CD14-positive monocyte (primary cell): ENCODE measurements at regions not wholly inside any gene's neighbourhood (a gene's known extent, or its start where the extent isn't known, plus 50 kb on each side); places are given as distances from the start of the nearest gene placed in this dataset.

ENCODE experiments used
- DNase-seq, 3 donors: peaks; one replicate each; pipeline ENCODE4 v3.0.0-alpha.2; 2011 to 2022
- H2AFZ ChIP-seq: 2 replicates; pipeline ENCODE4 v1.6.0; 2012; ENCODE audit warnings: mild to moderate bottlenecking, low read depth, low read length, inconsistent platforms; ENCODE audit not compliant: insufficient read depth, poor library complexity, severe bottlenecking
- H3K27ac ChIP-seq, 2 donors: 1 replicate in 1 of 2; 2 replicates in 1 of 2; pipeline ENCODE4 v1.5.1; 2012 to 2013; ENCODE audit warnings: low read length in 2 of 2, control low read depth in 1 of 2, inconsistent platforms in 1 of 2, low read depth in 1 of 2, mild to moderate bottlenecking in 1 of 2
- H3K27me3 ChIP-seq, 2 donors: one replicate each; pipeline versions ENCODE4 v1.6.0 to v1.6.1; 2011 to 2013; ENCODE audit warnings: low read length in 2 of 2; ENCODE audit not compliant: control insufficient read depth in 2 of 2, insufficient read depth in 2 of 2
- H3K36me3 ChIP-seq, 2 donors: replicated peaks in 1 of 2; 1 replicate in 1 of 2; 2 replicates in 1 of 2; pipeline versions ENCODE4 v1.5.1 to v1.6.1; 2012 to 2013; ENCODE audit warnings: low read length in 2 of 2, control low read depth in 1 of 2, inconsistent platforms in 1 of 2, mild to moderate bottlenecking in 1 of 2; ENCODE audit not compliant: insufficient read depth in 2 of 2, control insufficient read depth in 1 of 2
- H3K4me1 ChIP-seq, 2 donors: 1 replicate in 1 of 2; 2 replicates in 1 of 2; pipeline versions ENCODE4 v1.5.1 to v1.6.1; 2012 to 2013; ENCODE audit warnings: low read length in 2 of 2, control low read depth in 1 of 2, inconsistent platforms in 1 of 2, mild to moderate bottlenecking in 1 of 2, moderate library complexity in 1 of 2; ENCODE audit not compliant: insufficient read depth in 2 of 2, control insufficient read depth in 1 of 2
- H3K4me2 ChIP-seq: replicated peaks from 2 replicates; pipeline ENCODE3; 2012; ENCODE audit warnings: low read length, moderate library complexity, mild to moderate bottlenecking; ENCODE audit not compliant: poor library complexity, severe bottlenecking; ENCODE audit errors: extremely low read depth
- H3K4me3 ChIP-seq, 3 experiments: fragments of 200-600 bp in 1 of 3; sonication (generic) in 1 of 3; replicated peaks in 1 of 3; 1 replicate in 2 of 3; 2 replicates in 1 of 3; pipeline ENCODE4 v1.5.1; 2011 to 2013; ENCODE audit warnings: low read length in 3 of 3, mild to moderate bottlenecking in 3 of 3, control low read depth in 2 of 3, low read depth in 2 of 3, inconsistent platforms in 1 of 3, moderate library complexity in 1 of 3
- H3K79me2 ChIP-seq: 2 replicates; pipeline ENCODE4 v1.6.0; 2012; ENCODE audit warnings: mild to moderate bottlenecking, control low read depth, inconsistent platforms, low read length, moderate library complexity; ENCODE audit not compliant: insufficient read depth
- H3K9ac ChIP-seq: 2 replicates; pipeline ENCODE4 v1.6.0; 2017; ENCODE audit warnings: low read length, mild to moderate bottlenecking; ENCODE audit not compliant: insufficient read depth, poor library complexity, severe bottlenecking
- H3K9me3 ChIP-seq, 2 donors: replicated peaks in 1 of 2; 1 replicate in 1 of 2; 2 replicates in 1 of 2; pipeline versions ENCODE4 v1.5.1 to v1.6.1; 2012 to 2013; ENCODE audit warnings: low read length in 2 of 2, control low read depth in 1 of 2; ENCODE audit not compliant: control insufficient read depth in 1 of 2, insufficient read depth in 1 of 2
- H4K20me1 ChIP-seq: 2 replicates; pipeline ENCODE4 v1.6.0; 2012; ENCODE audit warnings: mild to moderate bottlenecking, low read length, control low read depth, moderate library complexity; ENCODE audit not compliant: insufficient read depth
- H3K27ac Mint-ChIP-seq, 7 donors: one replicate each; pipeline ENCODE4 v1.8.0; 2020; ENCODE audit warnings: mild to moderate bottlenecking in 7 of 7, mixed read lengths in 7 of 7, moderate library complexity in 6 of 7, inconsistent platforms in 2 of 7
- H3K27me3 Mint-ChIP-seq, 3 donors: one replicate each; pipeline ENCODE4 v1.8.0; 2021 to 2022; ENCODE audit warnings: low read depth in 3 of 3, mild to moderate bottlenecking in 3 of 3, mixed read lengths in 3 of 3, moderate library complexity in 3 of 3, inconsistent platforms in 1 of 3
- H3K36me3 Mint-ChIP-seq, 2 donors: one replicate each; pipeline ENCODE4 v1.8.0; 2020; ENCODE audit warnings: mixed read lengths in 2 of 2, inconsistent platforms in 1 of 2, mild to moderate bottlenecking in 1 of 2
- H3K4me1 Mint-ChIP-seq: one replicate; pipeline ENCODE4 v1.8.0; 2020; ENCODE audit warnings: mild to moderate bottlenecking, mixed read lengths
- H3K4me3 Mint-ChIP-seq, 2 donors: one replicate each; pipeline ENCODE4 v1.8.0; 2020; ENCODE audit warnings: mild to moderate bottlenecking in 2 of 2, mixed read lengths in 2 of 2, moderate library complexity in 1 of 2
- H3K9me3 Mint-ChIP-seq, 7 donors: one replicate each; pipeline ENCODE4 v1.8.0; 2020 to 2022; ENCODE audit warnings: mixed read lengths in 7 of 7, mild to moderate bottlenecking in 6 of 7, moderate library complexity in 6 of 7, inconsistent platforms in 2 of 7
- CTCF ChIP-seq: fragments of 200-600 bp; IDR thresholded peaks from one replicate; pipeline ENCODE4 v1.8.0; 2022; ENCODE audit warnings: antibody characterized with exemption, mild to moderate bottlenecking
- WGBS: methylation state at CpG from one replicate; pipeline ENCODE4 v1.1.5; 2013; ENCODE audit warnings: missing lambda C conversion rate; ENCODE audit not compliant: insufficient coverage; 5-methylcytosine and 5-hydroxymethylcytosine counted together
- intact Hi-C, 2 donors: fragments of 100-400 bp; cut with micrococcal nuclease; formaldehyde crosslinking; loops; one replicate each; pipeline versions ENCODE4 v1.15.0 to v1.15.1; 2023

DNA sequence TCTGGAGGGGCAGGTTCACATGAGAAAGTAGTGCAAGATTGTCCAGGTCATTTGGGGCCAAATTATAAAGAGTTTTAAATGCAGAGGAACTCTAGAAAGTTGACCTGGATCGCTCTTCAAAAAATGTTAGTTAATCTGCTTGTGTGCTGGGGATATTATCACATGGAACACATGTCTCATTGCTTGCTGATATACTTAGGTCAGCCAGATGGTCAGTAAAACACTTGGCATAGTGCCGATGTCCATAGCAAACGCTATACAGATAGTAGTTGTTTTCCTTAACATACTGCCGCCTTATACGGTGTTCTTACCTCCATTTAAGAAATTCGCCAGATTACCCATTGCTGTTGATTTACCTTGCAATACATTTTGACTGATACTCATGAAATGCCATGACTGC, 103.4 kb upstream of the CWC22 start:
- no peaks in the 10 kb centered on the region for H3K36me3 ChIP-seq
- H3K27me3 Mint-ChIP-seq = peaks cover 3 to 5% (median 3%) of the 10 kb centered on the region in 3 donors
- H3K9ac ChIP-seq = no peak overlapping the region
- H3K27ac Mint-ChIP-seq = no peak overlapping the region
- no peak for TF ChIP-seq CTCF
- peaks cover 0 to 3% (median 0%) of the 10 kb centered on the region in 7 donors for H3K9me3 Mint-ChIP-seq
- H3K4me3 Mint-ChIP-seq = no peak overlapping the region
- no peaks in the 10 kb centered on the region for H3K36me3 Mint-ChIP-seq
- H3K4me1 Mint-ChIP-seq = no peaks in the 10 kb centered on the region
- no peak overlapping the region for H3K27ac ChIP-seq
- H3K9me3 ChIP-seq = no peaks in the 10 kb centered on the region
- intact Hi-C loops = no loop called here
- no peak for DNase-seq
- 100% methylated on average over 1 of the region's 6 CpGs for WGBS
- H3K4me2 ChIP-seq = no peak overlapping the region
- no peaks in the 10 kb centered on the region for H3K4me1 ChIP-seq
- no peaks in the 10 kb centered on the region for H3K79me2 ChIP-seq
- no peak overlapping the region for H3K4me3 ChIP-seq
- H2AFZ ChIP-seq = no peak overlapping the region
- H3K27me3 ChIP-seq = no peaks in the 10 kb centered on the region
- no peaks in the 10 kb centered on the region for H4K20me1 ChIP-seq

GRCh38 chr2:180101846-180102245, 94.7 kb upstream of the CWC22 start:
- Mint-ChIP-seq H3K27me3 (peaks cover 0 to 1% (median 0%) of the 10 kb centered on the region in 3 donors), H3K27ac (no peak overlapping the region), H3K36me3 (no peaks in the 10 kb centered on the region), H3K9me3 (peaks cover 0 to 3% (median 1%) of the 10 kb centered on the region in 7 donors), H3K4me1 (no peaks in the 10 kb centered on the region), H3K4me3 (no peak overlapping the region)
- Histone ChIP-seq H3K4me3 (no peak overlapping the region), H3K9ac (no peak overlapping the region), H3K27me3 (no peaks in the 10 kb centered on the region), H3K79me2 (no peaks in the 10 kb centered on the region), H3K9me3 (no peaks in the 10 kb centered on the region), H2AFZ (no peak overlapping the region), H3K4me1 (no peaks in the 10 kb centered on the region), H4K20me1 (no peaks in the 10 kb centered on the region), H3K36me3 (no peaks in the 10 kb centered on the region), H3K4me2 (no peak overlapping the region), H3K27ac (no peak overlapping the region)
- DNase-seq = no peak
- intact Hi-C loops = no loop called here
- WGBS = no CpG with 5 or more reads among the region's 1 CpG
- TF ChIP-seq CTCF = no peak
